HepG2 (cell line): ENCODE measurements at regions not wholly inside any gene's neighbourhood (a gene's known extent, or its start where the extent isn't known, plus 50 kb on each side); places are given as distances from the start of the nearest gene placed in this dataset.
A peak's percentile ranks its signal among the peaks of the same experiment; 100 is the strongest.

Experiments
- GFI1 ChIP-seq: sonication (generic); formaldehyde crosslinking; IDR thresholded peaks from 2 replicates; pipeline ENCODE4 v1.5.0; 2020; ENCODE audit warnings: missing genetic modification reagents, mild to moderate bottlenecking, borderline replicate concordance
- HDAC1 ChIP-seq: sonication (generic); formaldehyde crosslinking; IDR thresholded peaks from 2 replicates; pipeline ENCODE4 v1.5.1; 2020; ENCODE audit warnings: mild to moderate bottlenecking, missing genetic modification reagents
- LCORL ChIP-seq, 2 experiments: fragments of 450-650 bp in 1 of 2; sonication (generic) in 1 of 2; formaldehyde crosslinking in 1 of 2; IDR thresholded peaks; 2 replicates each; pipeline versions ENCODE4 v1.5.0 to v1.6.1; 2017 to 2020; ENCODE audit warnings: antibody characterized with exemption in 1 of 2, missing genetic modification reagents in 1 of 2
- MAFF ChIP-seq: IDR thresholded peaks from 2 replicates; pipeline ENCODE4 v1.6.1; 2011; ENCODE audit warnings: low read depth, low read length, improper control_type of control experiment
- NONO ChIP-seq, 2 experiments: fragments of 450-650 bp in 1 of 2; sonication (generic) in 1 of 2; formaldehyde crosslinking in 1 of 2; IDR thresholded peaks in 1 of 2; conservative IDR thresholded peaks in 1 of 2; 2 replicates each; pipeline versions ENCODE4 v1.6.1 to v1.8.0; 2017 to 2022; ENCODE audit warnings: mild to moderate bottlenecking in 1 of 2, missing genetic modification reagents in 1 of 2, moderate library complexity in 1 of 2
- RNF2 ChIP-seq: fragments of 450-650 bp; conservative IDR thresholded peaks from 2 replicates; pipeline ENCODE4 v1.6.1; 2016; ENCODE audit warnings: low read depth
- SMAD9 ChIP-seq: sonication (generic); formaldehyde crosslinking; IDR thresholded peaks from 2 replicates; pipeline ENCODE4 v1.5.1; 2020; ENCODE audit warnings: mild to moderate bottlenecking, missing genetic modification reagents
- SNAI1 ChIP-seq: sonication (generic); formaldehyde crosslinking; IDR thresholded peaks from 2 replicates; pipeline ENCODE4 v1.5.0; 2020; ENCODE audit warnings: mild to moderate bottlenecking, missing genetic modification reagents, borderline replicate concordance
- ZNF619 ChIP-seq: sonication (generic); formaldehyde crosslinking; IDR thresholded peaks from 2 replicates; pipeline ENCODE4 v1.4.0; 2020; ENCODE audit warnings: mild to moderate bottlenecking, missing genetic modification reagents
- TF ChIP-seq, protein P1 (sequence below): sonication (generic); formaldehyde crosslinking; IDR thresholded peaks from 2 replicates; pipeline ENCODE4 v1.4.0; 2020; ENCODE audit warnings: missing genetic modification reagents, mild to moderate bottlenecking, borderline replicate concordance
- TF ChIP-seq, protein P2 (sequence below): sonication (generic); formaldehyde crosslinking; IDR thresholded peaks from 2 replicates; pipeline ENCODE4 v1.8.1; 2023; ENCODE audit warnings: mild to moderate bottlenecking, moderate library complexity, missing genetic modification reagents
- TF ChIP-seq, protein P3 (sequence below): sonication (generic); formaldehyde crosslinking; IDR thresholded peaks from 2 replicates; pipeline ENCODE4 v1.5.0; 2020; ENCODE audit warnings: missing genetic modification reagents, mild to moderate bottlenecking, borderline replicate concordance

DNA sequence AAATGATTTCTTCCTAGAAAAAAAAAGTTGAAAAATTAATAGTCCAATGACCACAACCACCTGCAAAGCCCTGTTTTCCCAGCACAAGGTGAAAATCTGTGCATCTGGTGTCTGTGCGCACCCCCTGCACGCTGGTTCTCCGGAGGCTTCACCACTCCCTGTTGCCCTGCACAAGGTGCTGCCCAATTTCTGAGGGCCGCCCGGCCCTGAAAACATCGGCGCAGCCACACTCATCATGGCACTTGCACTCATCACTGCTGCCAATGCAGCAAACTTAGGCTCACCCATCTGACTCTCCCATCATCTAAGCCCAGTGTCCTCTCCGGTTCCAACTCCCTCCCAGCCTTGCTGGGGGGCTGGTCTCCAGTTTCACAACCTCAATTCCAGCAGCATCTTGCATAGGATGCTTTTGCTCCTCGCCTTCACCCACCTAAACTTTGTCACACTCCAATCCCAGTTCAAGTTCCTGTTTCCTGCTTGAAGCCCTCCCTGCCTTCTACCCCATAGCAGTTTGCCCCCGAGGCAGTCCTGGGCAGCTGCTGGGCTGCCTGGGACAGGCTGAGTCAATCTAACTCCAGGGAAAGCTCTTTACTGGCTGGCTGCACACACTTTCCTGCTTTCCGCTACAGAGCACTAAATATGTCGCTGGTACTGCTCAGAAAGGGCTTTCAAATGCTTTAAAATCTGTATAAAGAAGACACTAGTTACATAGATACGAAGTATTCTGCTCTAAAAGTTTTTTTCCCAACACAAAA is 522.5 kb upstream of the ID2 start (continued):
- TF ChIP-seq, protein P1, sequence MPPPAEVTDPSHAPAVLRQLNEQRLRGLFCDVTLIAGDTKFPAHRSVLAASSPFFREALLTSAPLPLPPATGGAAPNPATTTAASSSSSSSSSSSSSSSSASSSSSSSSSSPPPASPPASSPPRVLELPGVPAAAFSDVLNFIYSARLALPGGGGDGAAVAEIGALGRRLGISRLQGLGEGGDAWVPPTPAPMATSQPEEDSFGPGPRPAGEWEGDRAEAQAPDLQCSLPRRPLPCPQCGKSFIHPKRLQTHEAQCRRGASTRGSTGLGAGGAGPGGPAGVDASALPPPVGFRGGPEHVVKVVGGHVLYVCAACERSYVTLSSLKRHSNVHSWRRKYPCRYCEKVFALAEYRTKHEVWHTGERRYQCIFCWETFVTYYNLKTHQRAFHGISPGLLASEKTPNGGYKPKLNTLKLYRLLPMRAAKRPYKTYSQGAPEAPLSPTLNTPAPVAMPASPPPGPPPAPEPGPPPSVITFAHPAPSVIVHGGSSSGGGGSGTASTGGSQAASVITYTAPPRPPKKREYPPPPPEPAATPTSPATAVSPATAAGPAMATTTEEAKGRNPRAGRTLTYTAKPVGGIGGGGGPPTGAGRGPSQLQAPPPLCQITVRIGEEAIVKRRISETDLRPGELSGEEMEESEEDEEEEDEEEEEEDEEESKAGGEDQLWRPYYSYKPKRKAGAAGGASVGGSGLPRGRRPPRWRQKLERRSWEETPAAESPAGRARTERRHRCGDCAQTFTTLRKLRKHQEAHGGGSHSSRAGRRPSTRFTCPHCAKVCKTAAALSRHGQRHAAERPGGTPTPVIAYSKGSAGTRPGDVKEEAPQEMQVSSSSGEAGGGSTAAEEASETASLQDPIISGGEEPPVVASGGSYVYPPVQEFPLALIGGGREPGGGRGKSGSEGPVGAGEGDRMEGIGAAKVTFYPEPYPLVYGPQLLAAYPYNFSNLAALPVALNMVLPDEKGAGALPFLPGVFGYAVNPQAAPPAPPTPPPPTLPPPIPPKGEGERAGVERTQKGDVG (CRISPR knock-in tag) = peak; percentile 81; the same call in 1 of the 2 replicates
- TF ChIP-seq LCORL (IDR thresholded peaks at IDR 0.05) = no peak
- no peak for TF ChIP-seq LCORL (CRISPR knock-in tag; IDR thresholded peaks at IDR 0.05)
- no peak for TF ChIP-seq NONO (IDR thresholded peaks at IDR 0.05)
- peak; percentile 32; the same call in 1 of the 2 replicates for TF ChIP-seq NONO (CRISPR knock-in tag; conservative IDR thresholded peaks at IDR 0.05)
- no peak for TF ChIP-seq SMAD9
- no peak for TF ChIP-seq RNF2
- TF ChIP-seq, protein P2, sequence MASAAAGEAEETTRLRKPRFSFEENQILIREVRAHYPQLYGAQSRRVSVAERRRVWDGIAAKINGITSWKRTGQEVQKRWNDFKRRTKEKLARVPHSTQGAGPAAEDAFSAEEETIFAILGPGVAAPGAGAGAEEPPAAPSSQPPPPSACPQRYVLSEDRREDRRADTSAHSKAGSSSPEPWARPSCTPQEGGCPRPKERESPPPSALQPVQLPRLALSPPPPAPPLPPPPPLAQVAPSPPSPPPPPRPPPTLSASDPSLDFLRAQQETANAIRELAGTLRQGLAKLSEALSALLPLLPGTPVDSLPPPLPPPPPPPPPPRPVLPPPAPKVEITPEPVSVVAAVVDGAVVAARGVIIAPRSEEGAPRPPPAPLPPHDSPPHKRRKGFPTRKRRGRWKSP (CRISPR knock-in tag) = no peak
- TF ChIP-seq ZNF619 (CRISPR knock-in tag) = 0 out of 2 replicates have a peak, but pooled peaks have one; percentile 20
- no peak for TF ChIP-seq HDAC1 (CRISPR knock-in tag)
- TF ChIP-seq MAFF = no peak
- no peak for TF ChIP-seq SNAI1 (CRISPR knock-in tag)
- 0 out of 2 replicates have a peak, but pooled peaks have one; percentile 23 for TF ChIP-seq GFI1 (CRISPR knock-in tag)
- TF ChIP-seq, protein P3, sequence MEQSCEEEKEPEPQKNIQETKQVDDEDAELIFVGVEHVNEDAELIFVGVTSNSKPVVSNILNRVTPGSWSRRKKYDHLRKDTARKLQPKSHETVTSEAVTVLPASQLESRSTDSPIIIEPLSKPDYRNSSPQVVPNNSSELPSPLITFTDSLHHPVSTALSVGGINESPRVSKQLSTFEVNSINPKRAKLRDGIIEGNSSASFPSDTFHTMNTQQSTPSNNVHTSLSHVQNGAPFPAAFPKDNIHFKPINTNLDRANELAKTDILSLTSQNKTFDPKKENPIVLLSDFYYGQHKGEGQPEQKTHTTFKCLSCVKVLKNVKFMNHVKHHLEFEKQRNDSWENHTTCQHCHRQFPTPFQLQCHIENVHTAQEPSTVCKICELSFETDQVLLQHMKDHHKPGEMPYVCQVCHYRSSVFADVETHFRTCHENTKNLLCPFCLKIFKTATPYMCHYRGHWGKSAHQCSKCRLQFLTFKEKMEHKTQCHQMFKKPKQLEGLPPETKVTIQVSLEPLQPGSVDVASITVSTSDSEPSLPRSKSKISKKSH (CRISPR knock-in tag) = 0 out of 2 replicates have a peak, but pooled peaks have one; percentile 32
